ENCODE measurements at regions not wholly inside any gene's neighbourhood (a gene's known extent, or its start where the extent isn't known, plus 50 kb on each side); places are given as distances from the start of the nearest gene placed in this dataset.

GRCh38 chr6:92564376-92564775, 855.0 kb downstream of the EPHA7 start:
- H3K4me3 ChIP-seq, result no peak overlapping the region
- H3K27ac ChIP-seq, result no peak overlapping the region
- no peak for TF ChIP-seq CTCF (IDR thresholded peaks at IDR 0.05)
- DNase-seq (ENCODE audit: low spot score), result no peak

DNA sequence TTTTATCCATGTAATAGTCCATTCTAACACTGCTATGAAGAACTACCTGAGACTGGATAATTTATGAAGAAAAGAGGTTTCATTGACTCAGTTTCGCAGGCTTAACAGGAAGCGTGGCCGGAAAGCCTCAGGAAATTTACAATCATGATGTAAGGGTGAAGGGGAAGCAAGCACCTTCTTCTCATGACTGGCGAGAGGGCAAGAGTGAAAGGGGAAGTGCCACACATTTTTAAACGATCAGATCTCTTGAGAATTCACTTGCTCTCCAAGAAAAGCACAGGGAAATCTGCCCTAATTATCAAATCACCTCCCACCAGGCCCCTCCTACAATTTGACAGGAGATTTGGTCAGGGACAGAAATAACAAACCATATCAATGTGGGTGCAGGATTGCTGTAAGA, 859.7 kb downstream of the EPHA7 start:
- Histone ChIP-seq H3K27ac (no peak overlapping the region), H3K4me3 (no peak overlapping the region)
- no peak for DNase-seq (ENCODE audit: low spot score)
- no peak for TF ChIP-seq CTCF (IDR thresholded peaks at IDR 0.05)

- Histone ChIP-seq H3K27ac (no peak overlapping the region), H3K4me3 (no peak overlapping the region)
- DNase-seq (ENCODE audit: low spot score), result no peak
- no peak for TF ChIP-seq CTCF (IDR thresholded peaks at IDR 0.05)
Observed at GRCh38 chr6:92559003-92559402, 860.4 kb downstream of the EPHA7 start.

DNA sequence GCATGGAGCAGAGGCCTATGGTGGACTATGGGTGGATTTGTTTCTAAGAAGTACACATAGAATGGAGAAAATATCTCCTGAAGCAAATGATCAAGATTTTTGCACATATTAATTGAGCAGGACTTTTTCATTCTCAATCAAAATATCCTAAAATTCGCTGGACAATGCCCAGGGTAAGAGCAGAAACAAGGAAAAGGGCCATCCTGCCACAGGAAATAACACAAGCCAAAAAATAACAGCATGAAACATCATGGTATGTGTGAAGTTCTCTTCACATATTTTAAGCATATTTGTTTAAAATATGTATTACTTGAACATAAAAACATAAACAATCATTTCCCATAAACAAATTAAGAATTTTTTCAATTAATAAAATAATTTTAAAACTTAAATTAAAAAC, 868.9 kb downstream of the EPHA7 start:
- Histone ChIP-seq H3K27ac (no peak overlapping the region), H3K4me3 (no peak overlapping the region)
- DNase-seq (ENCODE audit: low spot score), result no peak
- no peak for TF ChIP-seq CTCF (IDR thresholded peaks at IDR 0.05)

DNA sequence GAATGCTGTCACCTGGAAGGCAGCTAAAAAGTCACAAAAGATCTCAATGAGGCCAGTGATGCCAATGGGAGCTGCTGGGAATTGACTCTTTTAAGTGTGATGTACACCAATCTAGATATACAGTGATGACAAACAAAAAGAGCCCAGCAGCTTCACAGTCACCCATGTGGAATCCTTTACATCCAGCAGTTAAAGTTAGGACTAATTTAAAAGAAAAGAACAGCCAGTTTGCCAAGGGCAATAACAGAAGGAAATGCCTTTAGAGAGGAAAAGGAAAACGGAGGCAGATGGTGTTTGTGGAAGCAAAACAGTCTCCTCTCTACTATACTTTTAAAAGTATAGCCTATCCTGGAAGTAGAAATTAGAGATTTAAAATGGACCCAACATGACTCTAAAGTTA, 873.5 kb downstream of the EPHA7 start:
- no peak for TF ChIP-seq CTCF (IDR thresholded peaks at IDR 0.05)
- H3K4me3 ChIP-seq, result no peak overlapping the region
- no peak overlapping the region for H3K27ac ChIP-seq
- no peak for DNase-seq (ENCODE audit: low spot score)

- no peak for TF ChIP-seq CTCF (IDR thresholded peaks at IDR 0.05)
- DNase-seq (ENCODE audit: low spot score), result no peak
Observed at GRCh38 chr6:92541448-92542060, 877.8 kb downstream of the EPHA7 start.

DNA sequence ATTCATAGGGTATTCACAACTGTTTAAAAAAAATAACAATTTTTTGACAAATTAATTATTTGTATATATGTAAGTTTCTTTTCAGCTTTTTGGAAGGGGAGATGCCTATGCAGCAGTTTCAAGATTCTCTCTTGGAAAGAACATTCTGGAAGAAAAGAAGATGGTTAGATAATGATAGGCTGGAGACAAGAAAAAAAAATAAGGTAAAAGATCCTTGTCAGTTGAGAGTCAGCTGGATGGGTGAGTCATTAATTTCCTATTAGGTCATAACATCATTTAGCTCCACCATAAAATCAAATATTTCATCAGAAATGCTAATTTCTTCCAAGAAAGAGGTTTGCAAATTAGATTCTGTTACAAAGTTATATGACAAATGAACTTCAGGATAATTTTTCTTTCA, 880.4 kb downstream of the EPHA7 start:
- Histone ChIP-seq H3K27ac (no peak overlapping the region), H3K4me3 (no peak overlapping the region)
- TF ChIP-seq CTCF (IDR thresholded peaks at IDR 0.05), result no peak
- no peak for DNase-seq (ENCODE audit: low spot score)

More at GRCh38 chr6:92541448-92542060, 877.8 kb downstream of the EPHA7 start:
- Histone ChIP-seq H3K4me3 (no peak overlapping the region), H3K27ac (no peak overlapping the region)
